22Rv1 (cell line): ENCODE measurements at regions not wholly inside any gene's neighbourhood (a gene's known extent, or its start where the extent isn't known, plus 50 kb on each side); places are given as distances from the start of the nearest gene placed in this dataset.

Experiments used
- ZFX ChIP-seq: fragments of 450-650 bp; IDR thresholded peaks from 2 replicates; pipeline ENCODE4 v1.6.1; 2017; ENCODE audit warnings: antibody characterized with exemption, borderline replicate concordance
- TF ChIP-seq, protein P1 (sequence below): fragments of 450-650 bp; IDR thresholded peaks from 2 replicates; pipeline ENCODE4 v1.5.1; 2017; ENCODE audit warnings: mild to moderate bottlenecking

DNA sequence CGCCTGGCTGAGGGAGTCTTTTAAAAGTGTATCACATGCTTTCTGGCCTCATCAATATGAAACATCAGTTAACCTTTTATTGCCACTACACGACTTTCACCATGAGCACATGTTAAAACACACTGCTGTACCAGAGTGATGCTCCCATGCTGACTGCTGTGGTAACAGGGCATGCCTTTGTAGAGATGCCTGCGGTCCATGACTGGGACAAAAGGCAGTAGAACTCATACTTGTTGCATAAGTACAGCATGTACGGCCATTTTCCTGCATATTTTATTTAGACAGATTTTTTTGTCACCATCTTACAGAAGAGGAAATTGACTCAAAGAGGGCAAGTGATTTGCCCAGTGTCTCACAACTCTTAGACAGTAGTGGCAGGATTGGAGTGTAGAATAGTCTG lies 105.7 kb upstream of the ADAMTSL1 start:
- TF ChIP-seq, protein P1, sequence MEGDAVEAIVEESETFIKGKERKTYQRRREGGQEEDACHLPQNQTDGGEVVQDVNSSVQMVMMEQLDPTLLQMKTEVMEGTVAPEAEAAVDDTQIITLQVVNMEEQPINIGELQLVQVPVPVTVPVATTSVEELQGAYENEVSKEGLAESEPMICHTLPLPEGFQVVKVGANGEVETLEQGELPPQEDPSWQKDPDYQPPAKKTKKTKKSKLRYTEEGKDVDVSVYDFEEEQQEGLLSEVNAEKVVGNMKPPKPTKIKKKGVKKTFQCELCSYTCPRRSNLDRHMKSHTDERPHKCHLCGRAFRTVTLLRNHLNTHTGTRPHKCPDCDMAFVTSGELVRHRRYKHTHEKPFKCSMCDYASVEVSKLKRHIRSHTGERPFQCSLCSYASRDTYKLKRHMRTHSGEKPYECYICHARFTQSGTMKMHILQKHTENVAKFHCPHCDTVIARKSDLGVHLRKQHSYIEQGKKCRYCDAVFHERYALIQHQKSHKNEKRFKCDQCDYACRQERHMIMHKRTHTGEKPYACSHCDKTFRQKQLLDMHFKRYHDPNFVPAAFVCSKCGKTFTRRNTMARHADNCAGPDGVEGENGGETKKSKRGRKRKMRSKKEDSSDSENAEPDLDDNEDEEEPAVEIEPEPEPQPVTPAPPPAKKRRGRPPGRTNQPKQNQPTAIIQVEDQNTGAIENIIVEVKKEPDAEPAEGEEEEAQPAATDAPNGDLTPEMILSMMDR, result no peak
- TF ChIP-seq ZFX, result no peak
